ENCODE measurements at regions not wholly inside any gene's neighbourhood (a gene's known extent, or its start where the extent isn't known, plus 50 kb on each side); places are given as distances from the start of the nearest gene placed in this dataset.
"Not testable (repeated sequence)": the region's sequence is repeated elsewhere in the genome, so short reads cannot be mapped to it uniquely, and the experiment has no call there.

GRCh38 chr17:22200187-22200586, 507.9 kb downstream of the KCNJ18 start:
- ATAC-seq; H3K9me3 ChIP-seq; DNase-seq (ENCODE audit: low read depth in 1 of 2, low spot score in 1 of 2); H3K4me1 ChIP-seq; FAIRE-seq; H3K4me3 ChIP-seq; H3K4me2 ChIP-seq; POLR2A ChIA-PET; CTCF ChIA-PET; H3K27ac ChIP-seq: not testable (repeated sequence)
- WGBS (ENCODE audit: missing lambda C conversion rate) = 7% methylated on average over 2 of the region's 2 CpGs
- TF ChIP-seq ZC3H11A (IDR thresholded peaks at IDR 0.05) = peak; percentile 43

- TF ChIP-seq JUN (IDR thresholded peaks at IDR 0.05) (no peak), CBX2 (IDR thresholded peaks at IDR 0.05; ENCODE audit: borderline replicate concordance, low read depth) (no peak), CHD4 (IDR thresholded peaks at IDR 0.05; ENCODE audit: borderline replicate concordance) (no peak), MAZ (IDR thresholded peaks at IDR 0.05; ENCODE audit: borderline replicate concordance, low read depth, low read length) (no peak), FOSL2 (IDR thresholded peaks at IDR 0.05) (no peak), FOSL2 (CRISPR knock-in tag; IDR thresholded peaks at IDR 0.05) (no peak), ZC3H11A (IDR thresholded peaks at IDR 0.05) (no peak), PHF8 (IDR thresholded peaks at IDR 0.05; ENCODE audit: borderline replicate concordance, low read depth) (no peak), BHLHE40 (IDR thresholded peaks at IDR 0.05; ENCODE audit: low read depth, low read length) (no peak), TP53 (CRISPR knock-in tag; IDR thresholded peaks at IDR 0.05) (no peak), POLR2AphosphoS2 (conservative IDR thresholded peaks at IDR 0.05; ENCODE audit: low read length) (no peak), CEBPB (IDR thresholded peaks at IDR 0.05) (no peak)
- no peak for DNase-seq (ENCODE audit: low read depth in 1 of 2, low spot score in 1 of 2)
- H3K4me2 ChIP-seq = no peak overlapping the region
- H3K4me1 ChIP-seq = no peaks in the 10 kb centered on the region
- ChIA-PET CTCF (no interaction called here), POLR2A (no interaction called here)
- 56% methylated on average over 20 of the region's 20 CpGs for WGBS (ENCODE audit: missing lambda C conversion rate)
- no peaks in the 10 kb centered on the region for H3K9me3 ChIP-seq
- no peak for FAIRE-seq
- H3K27ac ChIP-seq = no peak overlapping the region
- no peak for ATAC-seq
- no peak overlapping the region for H3K4me3 ChIP-seq
These were observed 510.4 kb downstream of the KCNJ18 start for GRCh38 chr17:22202702-22203101.

GRCh38 chr17:22203208-22203715, 510.9 kb downstream of the KCNJ18 start:
- H3K4me2 ChIP-seq = no peak overlapping the region
- DNase-seq (ENCODE audit: low read depth in 1 of 2, low spot score in 1 of 2) (no peak), FAIRE-seq (no peak), ATAC-seq (no peak)
- POLR2A ChIA-PET = no interaction called here
- no peak overlapping the region for H3K4me3 ChIP-seq
- no peaks in the 10 kb centered on the region for H3K4me1 ChIP-seq
- H3K27ac ChIP-seq = no peak overlapping the region
- WGBS (ENCODE audit: missing lambda C conversion rate) = 62% methylated on average over 29 of the region's 29 CpGs
- CTCF ChIA-PET = no interaction called here
- TF ChIP-seq HOXA7 (CRISPR knock-in tag; IDR thresholded peaks at IDR 0.05) (no peak), HDAC2 (IDR thresholded peaks at IDR 0.05) (no peak), CBX2 (IDR thresholded peaks at IDR 0.05; ENCODE audit: borderline replicate concordance, low read depth) (no peak)
- H3K9me3 ChIP-seq = no peaks in the 10 kb centered on the region

- H3K9me3 ChIP-seq, POLR2A ChIA-PET: not testable (repeated sequence)
- WGBS (ENCODE audit: missing lambda C conversion rate) = 49% methylated on average over 13 of the region's 13 CpGs
These were observed 511.8 kb downstream of the KCNJ18 start for GRCh38 chr17:22204076-22204475.

GRCh38 chr17:22210212-22210611, 517.9 kb downstream of the KCNJ18 start:
- CTCF ChIA-PET; H3K9me3 ChIP-seq; FAIRE-seq; H3K27ac ChIP-seq; H3K4me2 ChIP-seq; ATAC-seq; H3K4me1 ChIP-seq; POLR2A ChIA-PET; DNase-seq (ENCODE audit: low read depth in 1 of 2, low spot score in 1 of 2); H3K4me3 ChIP-seq: not testable (repeated sequence)
- 49% methylated on average over 12 of the region's 12 CpGs for WGBS (ENCODE audit: missing lambda C conversion rate)

More at GRCh38 chr17:22204076-22204475, 511.8 kb downstream of the KCNJ18 start:
- H3K4me2 ChIP-seq; H3K4me3 ChIP-seq; H3K4me1 ChIP-seq; DNase-seq (ENCODE audit: low read depth in 1 of 2, low spot score in 1 of 2); CTCF ChIA-PET; H3K27ac ChIP-seq; FAIRE-seq; ATAC-seq: not testable (repeated sequence)

DNA sequence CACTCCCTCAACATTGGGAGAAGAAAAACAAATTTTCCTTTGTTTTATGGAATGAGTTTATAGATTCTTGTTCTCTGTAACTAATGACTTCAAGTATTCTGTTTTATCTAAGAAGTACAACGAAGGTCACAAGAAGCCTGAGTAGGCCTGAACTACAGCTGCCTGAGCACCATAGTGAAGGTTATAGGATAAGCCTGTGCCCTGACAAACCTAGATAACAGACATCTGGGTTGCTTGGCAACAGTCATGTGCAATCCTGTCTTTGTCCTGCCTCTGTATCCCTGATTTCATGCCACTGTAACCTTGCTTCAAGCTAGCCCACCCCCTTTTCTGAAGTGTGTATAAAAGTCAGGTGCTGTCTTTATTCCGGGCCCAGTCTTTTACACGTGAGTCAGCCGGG, 520.8 kb downstream of the KCNJ18 start:
- H3K4me3 ChIP-seq; POLR2A ChIA-PET; H3K9me3 ChIP-seq; ATAC-seq; DNase-seq (ENCODE audit: low read depth in 1 of 2, low spot score in 1 of 2); H3K27ac ChIP-seq; FAIRE-seq; H3K4me2 ChIP-seq; H3K4me1 ChIP-seq: not testable (repeated sequence)
- CTCF ChIA-PET = interaction anchor here (0.7 to 1.4 kb wide), 2 partner anchors 11 to 24 kb away, joined by 3 read pairs; no protein-coding TSS in a partner anchor
- 23% methylated on average over 4 of the region's 4 CpGs for WGBS (ENCODE audit: missing lambda C conversion rate)
